Inferior parietal cortex (tissue), 1 donor: ENCODE measurements at regions not wholly inside any gene's neighbourhood (a gene's known extent, or its start where the extent isn't known, plus 50 kb on each side); places are given as distances from the start of the nearest gene placed in this dataset.

Experiments
- DNase-seq: peaks from one replicate; pipeline ENCODE4 v3.0.0-alpha.2; 2016; ENCODE audit errors: extremely low spot score

GRCh38 chr11:105332171-105332570 lies 192.6 kb upstream of the CARD18 start:
- DNase-seq, result no peak

GRCh38 chr11:105328061-105328460 lies 188.5 kb upstream of the CARD18 start:
- no peak for DNase-seq

- no peak for DNase-seq
Observed at GRCh38 chr11:105324156-105324555, 184.6 kb upstream of the CARD18 start.

- DNase-seq, result no peak
Observed at GRCh38 chr11:105321696-105322095, 182.1 kb upstream of the CARD18 start.

GRCh38 chr11:105315287-105315686 lies 175.7 kb upstream of the CARD18 start:
- DNase-seq, result no peak

- no peak for DNase-seq
Observed at GRCh38 chr11:105312266-105312665, 172.7 kb upstream of the CARD18 start.

GRCh38 chr11:105298630-105299029 lies 159.1 kb upstream of the CARD18 start:
- DNase-seq, result no peak

GRCh38 chr11:105298174-105298573 lies 158.6 kb upstream of the CARD18 start:
- no peak for DNase-seq

- no peak for DNase-seq
Observed at GRCh38 chr11:105297463-105297862, 157.9 kb upstream of the CARD18 start.

- no peak for DNase-seq
Observed at GRCh38 chr11:105296806-105297205, 157.2 kb upstream of the CARD18 start.

GRCh38 chr11:105296386-105296785 lies 156.8 kb upstream of the CARD18 start:
- DNase-seq, result no peak

GRCh38 chr11:105282658-105283057 lies 143.1 kb upstream of the CARD18 start:
- no peak for DNase-seq

- DNase-seq, result no peak
Observed at GRCh38 chr11:105274631-105275030, 135.1 kb upstream of the CARD18 start.

- no peak for DNase-seq
Observed at GRCh38 chr11:105273660-105274280, 134.2 kb upstream of the CARD18 start.

- DNase-seq, result no peak
Observed at GRCh38 chr11:105269862-105270261, 130.3 kb upstream of the CARD18 start.

- DNase-seq, result no peak
Observed at GRCh38 chr11:105268404-105269062, 129.0 kb upstream of the CARD18 start.

- no peak for DNase-seq
Observed at GRCh38 chr11:105265845-105266244, 126.3 kb upstream of the CARD18 start.

GRCh38 chr11:105260976-105261375 lies 121.4 kb upstream of the CARD18 start:
- no peak for DNase-seq

GRCh38 chr11:105245781-105246315 lies 106.3 kb upstream of the CARD18 start:
- DNase-seq, result no peak

GRCh38 chr11:105244160-105244825 lies 104.7 kb upstream of the CARD18 start:
- no peak for DNase-seq

GRCh38 chr11:105241136-105241535 lies 101.6 kb upstream of the CARD18 start:
- no peak for DNase-seq

GRCh38 chr11:105236664-105237063 lies 97.1 kb upstream of the CARD18 start:
- no peak for DNase-seq

- no peak for DNase-seq
Observed at GRCh38 chr11:105233285-105233684, 93.7 kb upstream of the CARD18 start.
